Bone marrow (tissue), 2 donors: ENCODE measurements at regions not wholly inside any gene's neighbourhood (a gene's known extent, or its start where the extent isn't known, plus 50 kb on each side); places are given as distances from the start of the nearest gene placed in this dataset.
"Not testable (repeated sequence)": the region's sequence is repeated elsewhere in the genome, so short reads cannot be mapped to it uniquely, and the experiment has no call there.

Source experiments
- DNase-seq, 2 donors: peaks; one replicate each; lab custom pipeline; 2025; lab: John Stamatoyannopoulos, UW

DNA sequence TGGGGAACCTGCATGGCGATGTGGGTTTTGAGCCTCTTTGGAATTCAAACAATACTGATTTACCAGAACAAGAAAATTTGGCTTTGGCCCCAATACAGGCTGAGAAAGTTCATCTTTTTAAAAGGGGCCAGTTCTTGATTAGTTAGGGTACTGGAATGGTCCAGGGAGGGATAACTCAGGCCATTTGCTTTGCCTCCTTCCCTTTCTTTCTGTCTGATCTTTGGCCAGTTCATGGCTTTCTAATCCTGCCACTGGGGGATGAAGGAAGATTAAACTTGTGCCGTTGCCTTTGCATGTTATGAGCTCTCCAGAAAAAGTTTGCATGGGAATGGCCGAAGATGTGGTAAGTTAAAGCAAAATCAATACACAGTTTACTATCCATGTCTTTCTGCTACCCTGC, 78.4 kb downstream of the ADAMTS15 start:
- DNase-seq = no peak

DNA sequence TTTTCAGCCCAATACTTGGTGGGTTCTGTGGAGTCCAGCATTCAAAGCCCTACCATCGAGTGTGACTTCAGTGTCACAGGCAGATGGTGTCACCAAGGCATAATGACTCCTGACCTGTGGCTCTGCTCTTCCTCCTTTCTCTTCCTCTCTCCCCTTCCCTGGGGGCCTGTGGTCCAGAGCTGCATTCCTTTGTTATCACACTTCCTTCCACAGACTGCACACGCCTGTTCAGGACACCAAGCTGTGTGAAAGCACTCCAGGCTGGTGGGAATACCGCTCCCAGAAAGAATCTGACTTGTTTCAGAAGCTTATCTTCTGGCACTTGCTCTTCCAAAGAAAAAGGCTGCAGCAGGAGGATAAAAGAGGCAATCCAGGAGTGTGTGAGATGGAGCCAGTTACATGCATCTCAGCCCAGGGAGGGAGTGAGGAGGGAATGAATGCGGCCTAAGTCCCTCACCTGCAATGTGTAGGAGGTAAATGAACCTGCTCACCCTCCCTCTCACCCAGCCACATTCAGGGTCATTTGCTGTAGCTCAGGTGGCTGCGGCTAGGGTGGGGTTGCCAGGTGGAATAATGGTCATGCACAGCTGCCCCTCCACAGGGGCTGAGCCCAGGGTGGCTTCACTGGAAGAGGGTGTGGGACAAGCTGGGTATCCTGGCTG, 79.3 kb downstream of the ADAMTS15 start:
- DNase-seq = no peak

DNA sequence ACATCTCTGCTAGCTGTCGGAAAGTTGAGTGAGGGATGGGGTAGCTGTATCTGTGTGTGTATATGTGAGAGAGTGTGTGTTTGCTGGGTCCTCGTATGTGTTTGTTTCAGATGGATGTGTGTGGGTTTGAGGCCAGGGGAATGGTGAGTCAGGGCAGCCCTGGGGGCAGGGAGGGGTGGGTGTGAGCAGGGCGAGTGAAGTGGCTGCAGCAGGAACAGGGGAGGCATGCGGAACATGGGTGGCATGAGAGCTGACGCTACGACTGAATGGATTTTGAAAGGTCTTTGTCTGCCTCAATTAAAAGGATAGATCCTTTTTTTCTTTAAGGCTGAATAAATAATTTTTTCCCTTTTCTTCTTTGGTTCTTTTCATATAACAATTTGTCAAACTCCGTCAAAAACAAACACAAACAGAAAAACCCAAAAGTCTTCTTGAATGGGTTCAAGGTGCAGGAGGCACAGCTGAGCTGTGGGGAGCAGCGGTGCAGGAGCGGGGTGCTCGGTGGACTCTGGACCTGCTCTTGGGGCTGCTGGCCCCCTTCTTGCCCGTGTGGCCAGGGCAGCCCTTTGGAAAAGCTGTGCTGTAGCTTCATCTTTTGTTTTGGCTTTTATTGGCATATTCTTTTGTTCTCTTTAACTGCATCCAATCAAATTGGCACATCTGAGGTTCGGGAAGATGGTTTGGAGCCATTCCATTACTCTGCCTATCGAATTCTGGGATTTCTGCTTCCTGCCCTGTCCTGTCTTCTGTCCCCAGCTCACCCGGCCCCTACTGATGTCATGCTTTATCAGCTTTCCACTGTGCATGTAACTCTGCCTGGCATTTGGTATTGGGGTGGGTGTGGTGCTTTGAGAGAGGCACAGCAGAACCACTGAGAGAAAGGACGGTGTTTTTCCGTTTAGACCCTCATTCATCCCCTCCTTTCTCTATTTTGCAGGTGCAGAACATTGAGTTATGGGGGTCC, 80.1 kb downstream of the ADAMTS15 start:
- DNase-seq = no peak

DNA sequence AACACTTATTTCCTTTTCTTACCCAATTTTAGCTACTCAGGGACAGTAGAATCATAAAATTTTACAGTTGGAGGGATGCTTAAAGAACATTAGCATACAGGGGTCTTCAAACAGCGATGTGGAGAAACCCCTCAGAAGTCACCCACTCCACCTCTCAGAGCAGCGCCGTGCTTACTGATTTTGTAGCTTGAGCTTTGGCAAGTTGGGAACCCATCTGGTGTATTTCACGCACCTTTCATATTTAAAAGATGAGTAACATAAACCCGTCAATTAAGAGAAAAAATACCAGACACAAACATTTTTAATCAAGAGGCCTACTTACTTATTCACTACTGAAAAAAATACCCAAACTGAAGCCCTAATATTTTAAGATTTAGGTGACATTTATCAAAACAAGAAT, 80.9 kb downstream of the ADAMTS15 start:
- DNase-seq = no peak

DNA sequence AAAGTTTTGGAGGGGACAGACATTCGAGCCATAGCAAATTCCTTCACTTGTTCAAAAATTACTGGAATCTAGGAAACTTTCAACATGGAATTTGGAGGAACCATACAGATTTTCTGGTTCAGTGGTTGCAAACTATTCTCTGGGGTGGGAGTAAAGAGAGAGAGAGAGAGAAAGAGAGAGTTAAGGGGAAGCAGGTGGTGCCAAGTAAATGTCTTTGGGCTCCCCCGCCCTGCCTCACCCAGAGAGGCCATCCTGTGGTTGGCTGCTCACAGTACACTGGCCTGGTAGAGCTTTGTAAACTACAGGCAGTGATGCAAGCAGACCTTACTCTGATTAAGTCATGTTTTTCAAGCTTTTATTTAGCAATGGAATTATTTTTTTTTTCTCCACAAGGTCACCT, 82.6 kb downstream of the ADAMTS15 start:
- DNase-seq = no peak

DNA sequence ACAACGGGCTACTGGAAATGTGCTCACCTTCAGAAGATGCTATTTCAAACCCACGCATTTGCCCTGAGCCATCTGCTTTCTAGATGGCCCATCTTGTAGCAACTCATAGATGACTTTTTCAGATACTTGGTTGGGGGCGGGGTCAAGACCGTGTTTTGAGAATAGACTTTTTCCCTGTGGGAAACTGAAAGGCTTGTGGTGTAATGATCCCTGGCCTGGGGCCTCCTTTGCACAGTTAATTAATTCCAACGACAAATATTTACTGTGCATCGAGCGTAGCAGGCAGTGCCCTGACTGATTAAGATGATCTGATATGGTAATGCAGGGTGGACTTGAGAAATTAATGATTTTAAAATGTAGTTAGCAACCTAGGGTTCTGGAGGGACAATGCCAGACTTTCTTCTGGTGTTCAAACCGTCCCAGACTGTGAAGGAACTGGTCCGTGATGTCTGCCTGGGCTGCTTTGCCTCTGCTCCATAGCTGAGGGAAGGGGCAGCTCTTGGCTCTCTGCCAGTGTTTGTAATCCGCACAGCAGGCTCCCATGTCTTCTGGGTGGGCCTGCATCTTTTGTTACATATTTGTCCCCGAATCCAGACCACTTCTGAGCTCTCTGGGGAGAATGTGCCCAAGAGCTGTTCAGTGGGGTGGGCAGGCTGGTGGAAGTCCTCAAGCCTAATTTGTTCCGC, 84.8 kb downstream of the ADAMTS15 start:
- no peak for DNase-seq

DNA sequence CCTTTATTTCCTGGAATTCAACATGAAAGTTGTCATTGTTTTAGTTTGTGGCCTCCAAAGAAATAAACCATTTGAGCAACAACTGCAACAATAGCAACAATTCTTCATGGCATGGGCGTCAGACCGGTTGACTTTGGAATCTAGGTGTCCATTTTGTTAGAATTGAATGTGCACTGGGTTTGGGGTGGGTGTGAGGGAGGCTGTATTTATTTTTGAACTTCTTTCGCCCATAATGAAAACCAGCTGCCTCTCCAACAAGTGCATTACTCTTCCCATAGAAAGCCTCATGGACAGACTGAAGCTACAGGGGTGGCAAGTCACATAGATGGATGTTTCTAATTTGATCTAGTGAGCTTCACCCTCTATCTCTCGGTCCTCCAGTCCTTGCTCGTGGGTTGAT, 85.4 kb downstream of the ADAMTS15 start:
- no peak for DNase-seq

DNA sequence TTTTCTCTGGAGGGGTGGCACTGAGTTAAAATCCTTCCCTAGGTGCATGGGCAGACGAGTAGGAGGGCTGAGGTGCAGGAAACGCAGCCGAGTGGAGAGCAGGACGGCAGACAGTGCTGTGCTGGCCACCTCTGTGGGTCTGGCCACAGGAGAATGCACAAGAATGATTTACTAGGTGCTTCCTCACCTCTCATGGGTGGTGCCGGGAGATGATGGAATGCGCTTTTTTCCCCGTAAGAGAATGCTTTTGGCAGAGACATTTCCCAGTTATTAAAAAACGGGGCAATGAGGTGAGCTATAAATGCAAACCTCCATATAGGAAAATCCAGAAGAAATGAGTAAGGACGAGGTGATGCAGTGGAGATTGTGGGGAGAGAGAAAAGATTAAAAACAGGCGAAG, 86.1 kb downstream of the ADAMTS15 start:
- no peak for DNase-seq

DNA sequence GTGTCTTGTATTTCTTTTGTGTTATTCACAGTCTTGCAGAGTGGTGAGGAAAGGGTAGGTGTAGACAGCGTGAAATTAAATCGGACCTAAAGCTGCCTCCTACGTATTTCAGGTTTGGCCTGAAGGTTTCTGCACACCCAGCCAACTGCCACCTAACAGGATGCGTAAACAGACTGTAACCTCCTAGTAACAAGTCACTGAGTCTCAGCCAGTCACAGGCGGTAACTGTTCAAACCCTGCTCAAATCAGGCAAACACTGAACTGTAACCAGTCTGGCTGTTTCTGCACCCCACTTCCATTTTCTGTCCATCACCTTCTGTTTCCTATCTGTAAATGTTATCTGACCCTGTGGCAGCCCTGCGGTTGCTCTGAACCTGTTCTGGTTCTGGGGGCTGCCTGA, 87.1 kb downstream of the ADAMTS15 start:
- DNase-seq = no peak

DNA sequence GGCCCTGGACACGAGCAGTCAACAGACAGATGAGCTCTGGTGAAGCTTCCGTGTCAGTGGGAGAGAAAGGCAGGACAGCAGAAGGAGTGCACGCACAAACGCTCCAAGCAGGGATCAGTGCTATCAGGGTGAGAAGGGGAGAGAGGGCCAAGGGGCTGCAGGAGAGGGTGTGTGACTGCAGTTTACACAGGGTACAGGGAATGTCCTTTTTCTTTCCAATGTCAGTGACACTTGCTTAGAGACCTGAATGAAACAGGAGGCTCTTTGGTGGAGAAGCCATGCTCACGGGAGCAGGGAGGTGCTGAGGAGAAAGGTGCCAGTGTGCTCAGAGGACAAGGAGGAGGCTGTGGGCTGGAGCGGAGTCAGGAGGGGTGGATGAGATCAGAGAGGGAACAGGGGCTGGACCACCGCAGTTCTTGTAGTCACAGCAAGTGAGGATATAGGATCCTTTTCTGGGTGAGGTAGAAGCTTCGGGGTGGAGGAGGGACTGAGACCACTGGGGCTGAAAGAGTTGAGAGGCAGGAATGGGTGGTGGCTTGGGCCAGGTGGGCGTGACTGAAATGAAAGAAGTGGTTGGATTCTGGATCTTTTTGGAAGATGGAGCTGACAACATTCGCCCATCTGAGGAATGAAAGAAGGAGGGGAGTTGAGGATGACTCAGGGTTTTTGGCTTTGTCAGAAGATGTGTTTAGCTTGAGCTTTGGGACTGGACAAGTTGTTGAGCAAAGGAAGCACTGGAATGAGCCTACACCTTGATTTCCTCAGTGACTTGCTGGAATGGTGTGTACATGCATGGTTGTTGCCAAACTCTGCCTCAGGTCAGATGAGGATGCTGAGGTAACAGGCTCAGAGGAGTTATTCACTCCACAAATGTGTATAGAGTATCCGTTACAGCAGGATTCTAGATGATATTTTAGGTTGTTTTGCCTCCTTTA, 87.9 kb downstream of the ADAMTS15 start:
- no peak for DNase-seq

DNA sequence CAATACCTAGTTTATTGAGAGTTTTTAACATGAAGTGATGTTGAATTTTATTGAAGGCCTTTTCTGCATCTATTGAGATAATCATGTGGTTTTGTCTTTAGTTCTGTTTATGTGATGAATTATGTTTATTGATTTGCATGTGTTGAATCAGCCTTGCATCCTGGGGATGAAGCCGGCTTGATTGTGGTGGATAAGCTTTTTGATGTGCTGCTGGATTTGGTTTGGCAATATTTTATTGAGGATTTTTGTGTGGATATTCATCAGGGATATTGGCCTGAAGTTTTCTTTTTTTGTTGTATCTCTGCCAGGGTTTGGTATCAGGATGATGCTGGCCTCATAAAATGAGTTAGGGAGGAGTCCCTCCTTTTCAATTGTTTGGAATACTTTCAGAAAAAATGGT, 91.2 kb downstream of the ADAMTS15 start:
- DNase-seq = not testable (repeated sequence)

DNA sequence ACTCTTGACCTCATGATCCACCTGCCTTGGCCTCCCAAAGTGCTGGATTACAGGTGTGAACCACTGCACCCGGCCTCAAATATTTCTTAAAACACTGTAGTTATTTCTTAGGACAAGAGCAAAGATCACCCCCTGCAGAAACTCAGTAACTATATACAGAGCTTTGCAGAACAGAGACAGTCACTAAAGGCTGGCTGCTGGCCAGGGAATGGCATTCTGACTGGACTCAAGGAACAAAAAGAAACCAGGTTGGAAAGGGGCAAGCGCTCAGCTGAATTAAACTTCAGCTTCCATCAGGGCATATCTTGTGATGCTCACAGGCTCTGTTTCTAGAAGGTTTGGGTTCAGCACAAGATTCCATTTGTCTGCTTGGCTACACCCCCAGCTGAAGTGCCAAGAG, 95.8 kb downstream of the ADAMTS15 start:
- no peak for DNase-seq

DNA sequence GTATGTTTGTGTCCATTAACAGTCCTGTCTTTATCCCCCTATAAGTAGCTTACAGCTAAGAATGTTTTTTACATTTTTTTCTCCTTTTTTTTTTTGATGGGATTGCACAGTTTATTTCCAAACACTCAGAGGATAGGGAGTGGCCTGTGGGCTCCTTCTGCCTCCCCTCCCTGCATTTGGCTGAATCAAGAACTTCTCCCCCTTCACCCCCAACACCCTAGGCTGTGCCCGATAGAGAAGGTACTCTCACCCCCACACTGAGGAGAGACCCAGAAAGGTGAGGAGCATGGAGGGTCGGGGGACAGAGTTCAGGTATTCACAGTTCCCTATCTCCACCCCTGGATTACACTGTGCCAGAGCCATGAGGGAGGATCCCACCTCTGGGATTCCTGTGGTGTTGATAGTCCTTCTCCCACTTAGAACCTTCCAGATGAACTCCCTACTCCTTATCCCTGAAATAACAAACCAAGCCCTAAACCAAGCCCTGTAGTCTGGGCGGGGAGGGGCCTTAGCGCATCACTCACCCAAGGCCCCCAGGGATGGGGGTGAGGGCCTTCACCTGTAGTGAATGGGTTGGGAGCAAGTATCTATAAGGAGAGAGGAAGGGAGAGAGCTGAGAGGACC, 97.1 kb downstream of the ADAMTS15 start:
- no peak for DNase-seq

DNA sequence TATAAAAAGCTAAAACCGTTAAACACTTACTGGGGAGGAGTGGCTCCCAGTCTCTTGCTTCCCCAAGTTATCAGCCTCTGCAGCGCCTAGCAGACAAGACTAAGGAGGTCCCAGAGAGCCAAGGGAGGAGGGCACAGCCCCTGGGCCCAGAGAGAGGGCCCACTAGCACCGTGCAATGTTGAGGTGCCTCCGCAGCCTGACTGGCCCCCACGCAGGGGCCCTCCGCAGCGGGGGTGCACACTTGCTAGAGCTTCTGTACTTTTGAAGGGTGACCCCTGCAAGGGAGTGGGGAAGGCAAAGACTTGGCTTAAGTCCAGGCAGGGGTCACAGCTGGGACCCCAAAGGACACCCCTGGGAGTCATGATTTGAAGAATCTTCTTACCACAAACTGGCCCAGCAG, 98.0 kb downstream of the ADAMTS15 start:
- DNase-seq = no peak

DNA sequence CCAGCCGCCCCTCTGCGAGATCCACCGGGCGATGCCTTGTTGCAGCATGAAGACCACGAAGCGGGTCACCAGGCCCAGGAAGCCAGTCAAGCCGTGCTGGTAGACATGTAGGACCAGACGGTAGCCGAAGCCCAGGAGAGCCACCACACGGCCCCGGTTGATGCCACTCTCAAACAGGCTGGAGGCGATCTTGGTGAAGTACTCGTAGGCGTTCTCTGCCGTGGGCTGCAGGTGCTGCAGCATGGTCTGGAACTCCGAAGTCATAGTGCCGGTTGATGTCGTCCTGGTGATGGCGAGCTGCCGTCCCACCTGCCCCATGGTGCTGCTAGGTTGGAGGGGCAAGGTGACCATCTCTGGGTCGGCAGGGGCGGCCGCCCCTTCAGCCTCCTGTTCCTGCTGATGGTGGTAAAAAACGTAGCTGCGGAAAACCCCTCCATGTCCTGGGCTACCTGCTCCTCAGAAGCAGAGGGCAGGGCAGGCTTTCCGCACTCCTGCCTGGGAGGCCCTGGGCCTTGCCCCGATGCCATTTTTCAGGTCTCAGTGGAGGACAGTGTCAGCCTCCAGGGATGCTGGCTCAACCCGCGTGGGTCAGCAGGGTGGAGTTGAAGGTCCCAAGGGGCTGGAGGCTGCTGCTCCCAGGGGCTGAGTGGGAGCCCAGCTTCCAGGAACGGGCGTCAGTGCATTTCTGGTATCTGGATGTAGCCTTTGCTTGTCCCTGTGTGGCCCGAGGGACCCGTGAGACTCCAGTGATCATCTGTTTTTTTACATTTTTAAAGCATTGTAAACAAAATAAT, 98.7 kb downstream of the ADAMTS15 start:
- no peak for DNase-seq

DNA sequence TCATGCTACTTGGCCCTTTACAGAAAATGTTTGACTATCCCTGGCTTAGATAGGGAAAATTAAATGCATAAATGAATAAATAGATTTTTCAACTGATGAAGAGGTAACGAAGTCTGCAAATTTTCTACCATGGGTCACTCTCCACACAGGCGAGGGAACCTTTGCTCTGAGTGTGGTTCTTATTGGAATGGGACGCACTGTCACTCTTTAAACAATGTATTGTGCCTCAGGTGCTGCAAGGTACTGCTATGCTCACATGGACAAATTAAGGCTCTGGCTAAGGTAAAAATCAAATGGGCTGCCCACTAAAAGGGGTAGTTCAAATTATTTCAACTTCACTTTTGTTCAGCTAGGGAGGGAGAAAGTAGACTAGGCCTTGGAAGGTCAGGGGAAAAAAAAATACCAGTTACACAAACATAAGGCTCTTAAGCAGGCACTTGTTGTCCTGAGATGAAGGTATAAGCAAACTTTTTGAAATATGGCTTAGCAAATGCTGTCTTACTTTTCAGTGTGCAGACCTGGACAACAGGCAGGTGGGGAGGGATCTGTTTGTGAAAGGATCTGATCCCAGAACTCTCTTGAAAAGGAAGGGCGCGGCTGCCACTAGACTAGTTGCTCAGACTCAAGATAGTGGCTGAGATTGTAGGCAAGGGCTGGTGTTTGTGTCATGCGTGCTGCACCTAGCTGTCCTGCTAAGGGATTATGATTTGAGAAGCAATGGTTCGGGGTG, 99.5 kb downstream of the ADAMTS15 start:
- no peak for DNase-seq

DNA sequence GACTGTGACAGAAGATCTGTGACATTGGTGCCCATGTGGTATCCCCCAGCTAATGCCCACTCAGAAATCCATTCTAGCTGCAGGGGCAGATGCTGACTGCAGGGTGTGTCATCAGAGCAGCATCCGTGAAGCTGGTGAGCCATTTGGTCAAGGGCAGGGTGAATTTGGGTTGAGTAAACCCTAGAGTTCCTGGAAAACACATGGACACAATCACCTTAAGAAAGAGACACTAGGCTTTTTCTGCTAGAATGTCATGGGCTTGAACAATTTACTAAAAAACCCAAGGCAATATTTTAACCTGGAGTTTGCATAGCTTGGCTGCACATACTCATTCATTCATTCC, 100.0 kb downstream of the ADAMTS15 start:
- DNase-seq = no peak

DNA sequence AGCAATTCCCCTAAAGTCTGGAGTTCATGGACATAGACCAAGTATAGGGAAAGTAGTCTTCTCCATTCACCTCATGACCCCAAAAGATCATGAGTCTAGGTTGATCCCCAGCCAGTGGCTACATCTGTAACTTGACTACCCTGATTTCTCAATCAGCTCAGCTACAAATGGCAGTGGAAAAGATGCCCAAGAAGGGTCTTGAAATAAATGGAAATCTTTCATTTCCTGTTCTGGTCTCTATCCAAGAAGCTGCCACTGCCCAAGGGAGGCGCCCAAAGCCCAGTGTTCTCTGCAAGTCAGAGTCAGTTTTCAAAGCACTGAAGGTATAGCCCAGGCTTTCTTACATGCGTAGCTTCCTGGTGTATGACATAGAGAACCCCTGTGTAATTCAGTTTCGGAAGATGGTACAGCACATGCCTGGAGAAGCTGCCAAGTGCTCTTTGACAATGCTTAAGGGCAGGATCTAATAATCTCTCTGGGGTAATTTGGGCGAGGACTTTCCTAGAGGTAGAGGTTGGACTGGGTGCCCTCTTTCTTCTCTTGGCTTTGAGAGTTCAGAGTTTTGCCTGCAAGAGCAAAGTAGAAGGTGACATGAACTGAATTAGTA, 101.1 kb downstream of the ADAMTS15 start:
- DNase-seq = no peak

DNA sequence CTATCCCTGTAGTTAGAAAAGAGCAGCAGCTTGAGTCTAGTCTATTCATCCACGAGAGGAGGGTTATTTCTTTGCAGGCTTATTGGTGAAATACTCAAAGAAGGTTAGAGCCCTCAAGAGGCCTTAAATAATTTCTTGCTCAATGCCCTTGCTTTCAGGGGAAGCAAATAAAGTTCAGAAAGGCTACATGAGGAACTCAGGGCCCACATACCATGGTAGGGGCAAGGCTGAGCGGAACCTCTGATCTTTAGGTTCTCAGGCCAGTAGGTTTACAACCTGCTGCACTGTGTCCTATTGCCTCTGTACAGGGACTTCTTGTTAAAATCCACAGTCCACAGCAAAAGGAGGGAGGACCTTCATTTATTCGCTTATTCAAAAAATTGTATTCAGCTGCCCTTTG, 101.7 kb downstream of the ADAMTS15 start:
- no peak for DNase-seq
